WERI-Rb-1 (cell line): ENCODE measurements at regions not wholly inside any gene's neighbourhood (a gene's known extent, or its start where the extent isn't known, plus 50 kb on each side); places are given as distances from the start of the nearest gene placed in this dataset.

ENCODE experiments used
- DNase-seq: peaks from one replicate; pipeline ENCODE4 v3.0.0-alpha.2; 2020
- H3K27ac ChIP-seq: fragments of 250-450 bp; sonication (Bioruptor Pico); 2 replicates; pipeline ENCODE4 v1.5.1; 2020; ENCODE audit warnings: mild to moderate bottlenecking, moderate library complexity
- H3K27me3 ChIP-seq: fragments of 250-450 bp; sonication (Bioruptor Pico); 2 replicates; pipeline ENCODE4 v1.5.1; 2021; ENCODE audit warnings: mild to moderate bottlenecking, low read depth, moderate library complexity; ENCODE audit not compliant: insufficient read depth, severe bottlenecking
- H3K36me3 ChIP-seq: fragments of 250-450 bp; sonication (Bioruptor Pico); 2 replicates; pipeline ENCODE4 v1.5.1; 2020; ENCODE audit warnings: mild to moderate bottlenecking, moderate library complexity
- H3K4me3 ChIP-seq: 2 replicates; pipeline ENCODE4 v1.5.1; 2011; ENCODE audit warnings: low read depth, mild to moderate bottlenecking, control low read depth, low read length
- H3K9me3 ChIP-seq: fragments of 250-450 bp; sonication (Bioruptor Pico); 2 replicates; pipeline ENCODE4 v1.5.1; 2021; ENCODE audit warnings: mild to moderate bottlenecking, moderate library complexity; ENCODE audit not compliant: severe bottlenecking
- TF ChIP-seq, protein P1 (sequence below): IDR thresholded peaks from 2 replicates; pipeline ENCODE4 v1.5.1; 2011; ENCODE audit warnings: low read depth, mild to moderate bottlenecking, control low read depth, inconsistent platforms, low read length

DNA sequence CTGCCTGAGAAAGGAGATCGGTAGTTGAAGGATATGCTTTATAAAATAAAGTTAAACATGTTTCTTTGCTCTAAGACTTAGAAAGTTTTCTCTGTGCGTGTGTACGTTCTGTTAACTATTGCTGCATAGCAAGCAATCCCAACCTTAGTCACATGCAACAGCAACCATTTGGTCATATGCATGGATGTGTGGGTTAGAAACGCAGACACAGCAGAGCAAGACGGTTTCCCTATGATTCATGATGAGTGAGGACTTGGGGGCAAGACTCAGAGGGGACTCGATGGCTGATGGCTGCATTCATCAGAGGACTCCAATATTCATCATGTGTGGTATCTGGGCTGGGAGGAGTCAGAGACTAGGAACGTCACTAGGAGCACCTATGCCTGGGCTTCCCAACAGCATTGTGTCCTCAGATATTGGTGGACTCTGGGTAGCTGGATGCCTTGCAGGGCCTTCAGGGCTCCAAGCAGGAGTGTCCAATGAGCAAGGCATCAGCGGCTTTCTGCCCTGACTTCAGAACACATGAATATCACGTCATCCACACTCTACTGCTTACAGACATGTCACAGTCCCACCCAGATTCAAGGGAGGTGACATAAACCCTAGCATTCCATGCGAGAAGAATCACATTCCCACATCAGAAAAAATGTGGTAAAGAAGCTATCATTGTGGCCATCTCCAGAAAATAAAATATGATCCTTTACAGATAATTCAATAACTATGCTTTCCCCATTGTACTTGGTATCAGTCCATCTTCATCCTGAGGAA, 731.2 kb downstream of the TNS3 start:
- no peaks in the 10 kb centered on the region for H3K9me3 ChIP-seq
- no peak for DNase-seq
- H3K27ac ChIP-seq = no peak overlapping the region
- no peak overlapping the region for H3K4me3 ChIP-seq
- H3K27me3 ChIP-seq = no peaks in the 10 kb centered on the region
- TF ChIP-seq, protein P1, sequence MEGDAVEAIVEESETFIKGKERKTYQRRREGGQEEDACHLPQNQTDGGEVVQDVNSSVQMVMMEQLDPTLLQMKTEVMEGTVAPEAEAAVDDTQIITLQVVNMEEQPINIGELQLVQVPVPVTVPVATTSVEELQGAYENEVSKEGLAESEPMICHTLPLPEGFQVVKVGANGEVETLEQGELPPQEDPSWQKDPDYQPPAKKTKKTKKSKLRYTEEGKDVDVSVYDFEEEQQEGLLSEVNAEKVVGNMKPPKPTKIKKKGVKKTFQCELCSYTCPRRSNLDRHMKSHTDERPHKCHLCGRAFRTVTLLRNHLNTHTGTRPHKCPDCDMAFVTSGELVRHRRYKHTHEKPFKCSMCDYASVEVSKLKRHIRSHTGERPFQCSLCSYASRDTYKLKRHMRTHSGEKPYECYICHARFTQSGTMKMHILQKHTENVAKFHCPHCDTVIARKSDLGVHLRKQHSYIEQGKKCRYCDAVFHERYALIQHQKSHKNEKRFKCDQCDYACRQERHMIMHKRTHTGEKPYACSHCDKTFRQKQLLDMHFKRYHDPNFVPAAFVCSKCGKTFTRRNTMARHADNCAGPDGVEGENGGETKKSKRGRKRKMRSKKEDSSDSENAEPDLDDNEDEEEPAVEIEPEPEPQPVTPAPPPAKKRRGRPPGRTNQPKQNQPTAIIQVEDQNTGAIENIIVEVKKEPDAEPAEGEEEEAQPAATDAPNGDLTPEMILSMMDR = no peak
- H3K36me3 ChIP-seq = no peaks in the 10 kb centered on the region

DNA sequence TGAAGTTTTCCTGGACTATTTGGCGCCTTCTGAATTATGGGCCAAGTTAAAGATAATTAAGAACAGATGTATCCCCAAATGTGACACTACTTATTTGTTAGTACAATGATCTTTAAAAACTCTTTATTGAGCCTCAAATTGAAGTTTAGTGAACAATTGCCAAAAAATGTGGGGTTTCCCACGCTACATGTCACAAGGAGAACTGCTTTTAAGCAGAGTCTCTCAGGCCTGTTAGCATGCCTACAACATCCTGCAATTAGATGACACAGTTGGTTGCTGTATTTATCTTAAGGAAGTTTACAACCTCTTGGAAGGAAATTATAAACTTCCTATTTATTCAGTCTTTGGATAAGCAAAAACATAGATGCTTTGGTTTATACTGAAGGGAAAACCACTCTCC, 733.0 kb downstream of the TNS3 start:
- Histone ChIP-seq H3K36me3 (no peaks in the 10 kb centered on the region), H3K9me3 (no peaks in the 10 kb centered on the region), H3K27ac (no peak overlapping the region), H3K4me3 (no peak overlapping the region), H3K27me3 (no peaks in the 10 kb centered on the region)
- TF ChIP-seq, protein P1 = no peak
- no peak for DNase-seq

DNA sequence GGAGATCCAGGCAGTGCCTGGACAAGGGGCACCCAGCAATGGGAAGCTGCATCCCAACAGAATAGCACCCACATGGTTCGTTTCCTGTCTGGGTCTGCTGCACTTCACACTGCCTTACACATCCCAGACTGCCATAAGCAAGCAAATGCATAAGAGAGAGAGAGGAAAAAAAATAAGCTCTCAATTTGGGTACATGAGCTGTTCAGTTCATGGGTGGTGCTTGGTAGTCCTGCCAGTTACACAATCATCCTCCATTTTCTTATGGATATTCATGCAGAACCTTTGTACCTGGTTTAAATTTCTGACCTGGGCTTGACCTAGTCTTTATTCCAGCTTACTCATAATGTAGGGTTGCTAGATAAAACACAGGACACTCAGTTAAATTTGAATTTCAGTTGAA, 733.6 kb downstream of the TNS3 start:
- no peak overlapping the region for H3K27ac ChIP-seq

DNA sequence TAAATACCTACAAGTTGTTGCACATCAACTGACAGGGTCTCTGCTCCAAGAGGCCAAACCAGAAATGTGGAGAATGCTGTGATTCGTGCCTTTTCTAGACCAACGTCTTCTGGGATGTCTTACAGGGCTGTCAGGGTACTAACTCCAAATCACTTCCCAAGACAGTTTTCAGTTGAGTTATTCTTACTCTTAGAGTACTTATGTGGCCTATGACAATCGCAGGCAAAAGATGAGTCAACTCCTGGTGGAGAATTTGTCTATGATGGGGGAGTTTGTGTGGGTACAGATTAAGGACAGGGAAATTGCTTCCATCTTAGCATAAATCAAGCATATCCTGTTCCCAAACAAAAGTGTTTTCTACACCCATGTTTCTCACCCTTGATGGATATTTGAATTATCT, 734.8 kb downstream of the TNS3 start:
- TF ChIP-seq, protein P1 = no peak
- DNase-seq = no peak
- H3K27ac ChIP-seq = no peak overlapping the region

More for the DNA sequence above, 733.6 kb downstream of the TNS3 start:
- TF ChIP-seq, protein P1 = no peak
- Histone ChIP-seq H3K27me3 (no peaks in the 10 kb centered on the region), H3K9me3 (no peaks in the 10 kb centered on the region), H3K36me3 (no peaks in the 10 kb centered on the region), H3K4me3 (no peak overlapping the region)
- no peak for DNase-seq

DNA sequence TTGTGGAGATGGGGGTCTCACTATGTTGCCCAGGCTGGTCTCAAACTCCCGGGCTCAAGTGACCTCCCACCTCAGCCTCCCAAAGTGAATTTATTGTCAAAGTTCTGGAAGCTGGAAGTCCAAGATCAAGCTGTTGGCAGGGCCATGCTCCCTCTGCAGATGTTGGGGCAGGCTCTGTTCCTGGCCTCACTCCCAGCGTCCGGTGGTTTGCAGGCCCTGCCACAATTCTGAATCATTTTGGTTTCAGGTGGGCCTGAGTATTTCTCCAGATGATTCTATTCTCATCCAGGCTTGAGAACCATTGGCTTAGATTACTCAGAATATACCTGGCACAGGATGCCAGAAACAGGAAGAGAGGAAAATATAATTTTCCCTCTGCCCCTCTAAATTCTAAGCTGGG, 737.4 kb downstream of the TNS3 start:
- no peak overlapping the region for H3K4me3 ChIP-seq
- no peaks in the 10 kb centered on the region for H3K27me3 ChIP-seq
- DNase-seq = no peak
- H3K9me3 ChIP-seq = no peaks in the 10 kb centered on the region
- no peaks in the 10 kb centered on the region for H3K36me3 ChIP-seq
- TF ChIP-seq, protein P1 = no peak
- H3K27ac ChIP-seq = no peak overlapping the region

More for the DNA sequence above, 734.8 kb downstream of the TNS3 start:
- Histone ChIP-seq H3K9me3 (no peaks in the 10 kb centered on the region), H3K27me3 (no peaks in the 10 kb centered on the region), H3K4me3 (no peak overlapping the region), H3K36me3 (no peaks in the 10 kb centered on the region)

DNA sequence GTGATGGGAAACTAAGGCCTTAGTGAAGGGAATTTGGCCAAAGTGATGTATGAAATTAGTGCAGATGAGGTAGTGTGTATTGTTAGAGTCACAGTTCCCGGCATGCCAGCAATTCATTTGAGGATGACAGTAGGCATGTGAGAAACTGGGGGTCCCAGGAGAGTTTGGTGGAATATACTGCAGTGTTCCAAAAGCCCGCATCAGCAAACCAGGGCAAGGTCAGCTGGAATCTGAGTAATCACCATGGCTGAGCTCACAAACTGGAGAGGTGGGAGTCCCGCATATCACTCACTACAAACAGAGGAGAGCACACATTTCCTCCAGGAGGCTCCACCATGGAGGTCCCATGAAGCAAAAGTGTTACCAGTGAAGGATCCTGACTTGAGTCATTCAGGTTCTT, 740.7 kb downstream of the TNS3 start:
- H3K27ac ChIP-seq = no peak overlapping the region
- DNase-seq = no peak
- no peaks in the 10 kb centered on the region for H3K36me3 ChIP-seq
- no peaks in the 10 kb centered on the region for H3K9me3 ChIP-seq
- TF ChIP-seq, protein P1 = no peak
- no peaks in the 10 kb centered on the region for H3K27me3 ChIP-seq
- H3K4me3 ChIP-seq = no peak overlapping the region
